ENCODE measurements at regions not wholly inside any gene's neighbourhood (a gene's known extent, or its start where the extent isn't known, plus 50 kb on each side); places are given as distances from the start of the nearest gene placed in this dataset.

GRCh38 chr21:24369746-24370145, 1237.5 kb downstream of the MRPL39 start:
- TF ChIP-seq EZH2 (IDR thresholded peaks at IDR 0.05) (no peak), POLR2AphosphoS5 (IDR thresholded peaks at IDR 0.05; ENCODE audit: borderline replicate concordance, low read depth, low read length) (no peak), FOXP2 (optimal IDR thresholded peaks at IDR 0.05; ENCODE audit: control extremely low read depth, extremely low read length, insufficient read depth) (no peak)

Data from SK-N-MC (cell line).